Uterus (tissue), 3 donors: ENCODE measurements at regions not wholly inside any gene's neighbourhood (a gene's known extent, or its start where the extent isn't known, plus 50 kb on each side); places are given as distances from the start of the nearest gene placed in this dataset.

Source experiments
- DNase-seq, 2 donors: peaks; one replicate each; pipeline ENCODE4 v3.0.0-alpha.2; 2019 to 2020
- H3K27ac ChIP-seq, 2 donors: fragments of 200-600 bp; sonication (generic); 1 replicate in 1 of 2; 2 replicates in 1 of 2; pipeline ENCODE4 v1.5.1; 2016 to 2018
- H3K27me3 ChIP-seq, 2 donors: fragments of 200-600 bp; sonication (generic); one replicate each; pipeline ENCODE4 v1.5.1; 2018 to 2019; ENCODE audit warnings: control low read depth in 1 of 2
- H3K36me3 ChIP-seq, 2 donors: fragments of 200-600 bp; sonication (generic); one replicate each; pipeline ENCODE4 v1.5.1; 2019; ENCODE audit warnings: control low read depth in 1 of 2
- H3K4me1 ChIP-seq, 2 donors: fragments of 200-600 bp; sonication (generic); one replicate each; pipeline ENCODE4 v1.5.1; 2018 to 2019; ENCODE audit warnings: control low read depth in 1 of 2
- H3K4me3 ChIP-seq, 2 donors: fragments of 200-600 bp; sonication (generic); 1 replicate in 1 of 2; 2 replicates in 1 of 2; pipeline ENCODE4 v1.5.1; 2018 to 2019; ENCODE audit warnings: mild to moderate bottlenecking in 1 of 2
- H3K9me3 ChIP-seq, 2 donors: fragments of 200-600 bp; sonication (generic); one replicate each; pipeline ENCODE4 v1.5.1; 2019; ENCODE audit warnings: control low read depth in 1 of 2
- POLR2A ChIP-seq, 2 donors: fragments of 450-650 bp; IDR thresholded peaks; one replicate each; pipeline ENCODE4 v1.6.1; 2016; ENCODE audit warnings: antibody characterized with exemption in 2 of 2, mild to moderate bottlenecking in 1 of 2, moderate library complexity in 1 of 2
- intact Hi-C: fragments of 100-400 bp; cut with DNase I; formaldehyde crosslinking; loops from one replicate; pipeline ENCODE4 v1.15.1; 2023; ENCODE audit warnings: low total_unique reads
- TF ChIP-seq, protein P1 (sequence below), 4 experiments: fragments of 200-600 bp in 2 of 4; fragments of 450-650 bp in 2 of 4; sonication (generic) in 2 of 4; IDR thresholded peaks; one replicate each; pipeline ENCODE4 v1.5.1; 2016 to 2019; ENCODE audit warnings: antibody characterized with exemption in 4 of 4, mild to moderate bottlenecking in 2 of 4, moderate library complexity in 1 of 4
- donor health status: DM: yes; HTN: yes; CAD: no.

DNA sequence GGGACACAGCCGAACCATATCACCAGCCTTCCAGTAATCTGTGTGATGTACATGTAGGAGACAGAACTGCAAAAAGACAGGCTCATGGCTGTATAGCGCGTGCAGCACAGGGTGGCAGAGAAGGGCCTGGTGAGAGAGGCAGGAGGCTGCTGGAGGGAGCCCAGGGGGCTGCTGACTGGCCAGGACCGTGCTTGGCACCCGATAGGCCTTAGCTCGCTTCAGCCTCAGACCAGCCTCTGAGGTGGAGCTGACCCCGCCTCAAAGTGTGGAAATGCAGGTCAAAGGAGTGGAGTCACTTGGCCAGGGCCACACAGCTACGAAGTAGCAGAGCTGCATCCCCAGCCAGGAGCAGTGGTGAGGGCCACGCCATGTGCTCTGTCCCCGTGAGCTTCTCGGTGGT lies 707.6 kb downstream of the QKI start:
- H3K27me3 ChIP-seq: no peaks in the 10 kb centered on the region
- no peak overlapping the region for H3K27ac ChIP-seq
- H3K36me3 ChIP-seq: no peaks in the 10 kb centered on the region
- TF ChIP-seq, protein P1, sequence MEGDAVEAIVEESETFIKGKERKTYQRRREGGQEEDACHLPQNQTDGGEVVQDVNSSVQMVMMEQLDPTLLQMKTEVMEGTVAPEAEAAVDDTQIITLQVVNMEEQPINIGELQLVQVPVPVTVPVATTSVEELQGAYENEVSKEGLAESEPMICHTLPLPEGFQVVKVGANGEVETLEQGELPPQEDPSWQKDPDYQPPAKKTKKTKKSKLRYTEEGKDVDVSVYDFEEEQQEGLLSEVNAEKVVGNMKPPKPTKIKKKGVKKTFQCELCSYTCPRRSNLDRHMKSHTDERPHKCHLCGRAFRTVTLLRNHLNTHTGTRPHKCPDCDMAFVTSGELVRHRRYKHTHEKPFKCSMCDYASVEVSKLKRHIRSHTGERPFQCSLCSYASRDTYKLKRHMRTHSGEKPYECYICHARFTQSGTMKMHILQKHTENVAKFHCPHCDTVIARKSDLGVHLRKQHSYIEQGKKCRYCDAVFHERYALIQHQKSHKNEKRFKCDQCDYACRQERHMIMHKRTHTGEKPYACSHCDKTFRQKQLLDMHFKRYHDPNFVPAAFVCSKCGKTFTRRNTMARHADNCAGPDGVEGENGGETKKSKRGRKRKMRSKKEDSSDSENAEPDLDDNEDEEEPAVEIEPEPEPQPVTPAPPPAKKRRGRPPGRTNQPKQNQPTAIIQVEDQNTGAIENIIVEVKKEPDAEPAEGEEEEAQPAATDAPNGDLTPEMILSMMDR (IDR thresholded peaks at IDR 0.05): no peak
- no peak for TF ChIP-seq POLR2A (IDR thresholded peaks at IDR 0.05)
- DNase-seq: no peak
- no peaks in the 10 kb centered on the region for H3K9me3 ChIP-seq
- no peak overlapping the region for H3K4me3 ChIP-seq
- H3K4me1 ChIP-seq: no peaks in the 10 kb centered on the region
- intact Hi-C loops: no loop called here

GRCh38 chr6:164121527-164121926 lies 707.0 kb downstream of the QKI start:
- Histone ChIP-seq H3K4me3 (no peak overlapping the region), H3K9me3 (no peaks in the 10 kb centered on the region), H3K27ac (no peak overlapping the region), H3K27me3 (no peaks in the 10 kb centered on the region), H3K36me3 (no peaks in the 10 kb centered on the region), H3K4me1 (no peaks in the 10 kb centered on the region)
- intact Hi-C loops: no loop called here
- no peak for DNase-seq
- TF ChIP-seq, protein P1 (IDR thresholded peaks at IDR 0.05): no peak
- TF ChIP-seq POLR2A (IDR thresholded peaks at IDR 0.05): no peak

DNA sequence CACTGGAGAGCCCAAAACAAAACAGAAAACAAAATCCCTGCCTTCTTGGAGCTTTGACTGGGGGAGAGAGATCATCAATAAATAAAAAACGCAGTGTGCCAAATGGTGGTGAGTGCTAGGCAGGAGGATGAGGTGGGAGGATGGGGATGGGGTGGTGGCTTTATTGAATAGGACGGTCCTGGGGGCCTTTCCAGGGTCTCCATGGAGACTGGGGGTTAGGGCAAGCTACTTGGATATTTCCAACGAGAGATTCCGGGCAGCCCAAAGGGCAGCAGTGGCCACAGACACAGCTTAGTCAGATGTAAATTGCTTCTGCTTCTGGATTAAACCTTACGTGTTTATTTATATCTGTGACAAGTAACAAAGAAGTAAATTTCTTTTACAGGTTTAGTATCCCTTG lies 700.1 kb downstream of the QKI start:
- Histone ChIP-seq H3K9me3 (no peaks in the 10 kb centered on the region), H3K27ac (no peak overlapping the region), H3K4me1 (no peaks in the 10 kb centered on the region), H3K27me3 (no peaks in the 10 kb centered on the region), H3K36me3 (no peaks in the 10 kb centered on the region), H3K4me3 (no peak overlapping the region)
- intact Hi-C loops: no loop called here
- no peak for DNase-seq
- TF ChIP-seq, protein P1 (IDR thresholded peaks at IDR 0.05): no peak
- TF ChIP-seq POLR2A (IDR thresholded peaks at IDR 0.05): no peak

GRCh38 chr6:164114051-164114450 lies 699.5 kb downstream of the QKI start:
- Histone ChIP-seq H3K27ac (no peak overlapping the region), H3K4me3 (no peak overlapping the region), H3K27me3 (no peaks in the 10 kb centered on the region), H3K9me3 (no peaks in the 10 kb centered on the region), H3K4me1 (no peaks in the 10 kb centered on the region), H3K36me3 (no peaks in the 10 kb centered on the region)
- intact Hi-C loops: no loop called here
- no peak for TF ChIP-seq POLR2A (IDR thresholded peaks at IDR 0.05)
- TF ChIP-seq, protein P1 (IDR thresholded peaks at IDR 0.05): no peak
- DNase-seq: no peak

- H3K27me3 ChIP-seq: no peaks in the 10 kb centered on the region
- intact Hi-C loops: no loop called here
- TF ChIP-seq, protein P1 (IDR thresholded peaks at IDR 0.05): no peak
- no peak for TF ChIP-seq POLR2A (IDR thresholded peaks at IDR 0.05)
- no peak overlapping the region for H3K4me3 ChIP-seq
- H3K27ac ChIP-seq: no peak overlapping the region
- H3K4me1 ChIP-seq: no peaks in the 10 kb centered on the region
- no peaks in the 10 kb centered on the region for H3K36me3 ChIP-seq
- H3K9me3 ChIP-seq: no peaks in the 10 kb centered on the region
- DNase-seq: no peak
Measured at GRCh38 chr6:164113637-164114036, 699.1 kb downstream of the QKI start.
